GM10248 (cell line): ENCODE measurements at regions not wholly inside any gene's neighbourhood (a gene's known extent, or its start where the extent isn't known, plus 50 kb on each side); places are given as distances from the start of the nearest gene placed in this dataset.
A peak's percentile ranks its signal among the peaks of the same experiment; 100 is the strongest.

Experiments used
- CTCF ChIA-PET: fragments of 300-600 bp; sonication (Branson Sonifier 250); formaldehyde crosslinking; extraction: SDS; loops from one replicate; lab custom pipeline; 2021; ENCODE audit warnings: antibody characterized with exemption; lab: Yijun Ruan, JAX
- POLR2A ChIA-PET: fragments of 350-650 bp; sonication (Branson Sonifier 250); formaldehyde crosslinking; extraction: SDS; loops from one replicate; lab custom pipeline; 2020; ENCODE audit warnings: antibody characterized with exemption; lab: Yijun Ruan, JAX
- DNase-seq: peaks from one replicate; pipeline ENCODE4 v3.0.0; 2012; ENCODE audit errors: extremely low spot score
- TF ChIP-seq, protein P1 (sequence below): IDR thresholded peaks from 2 replicates; pipeline ENCODE4 v1.5.1; 2012; ENCODE audit warnings: mild to moderate bottlenecking, low read depth; ENCODE audit errors: extremely low read depth, missing control alignments, control extremely low read depth

DNA sequence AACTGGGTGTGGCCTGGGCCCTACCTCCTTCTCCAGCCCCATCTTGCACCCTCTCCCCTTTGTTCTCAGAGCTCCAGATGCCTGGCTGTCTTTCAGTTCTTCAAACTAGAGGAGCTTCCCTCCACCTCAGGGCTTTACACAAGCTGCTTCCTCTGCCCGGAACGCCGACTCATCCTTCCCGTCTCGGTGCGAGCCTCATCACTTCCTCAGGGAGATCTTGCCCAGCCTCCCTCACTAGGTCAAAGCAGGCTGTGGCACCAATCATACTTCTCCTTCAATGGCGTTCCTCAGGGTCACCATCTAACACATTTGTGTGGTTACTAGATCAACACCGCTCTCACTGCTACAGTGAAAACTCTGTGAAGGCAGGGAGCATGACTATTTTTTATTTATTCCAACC, 56.2 kb upstream of the ZSWIM6 start:
- POLR2A ChIA-PET, result no interaction called here

GRCh38 chr5:61277190-61277589, 54.9 kb upstream of the ZSWIM6 start:
- CTCF ChIA-PET, result interaction anchor here (1.2 to 2.6 kb wide), 3 partner anchors 14 to 26 kb away, joined by 3 to 6 read pairs (median 4); no protein-coding TSS in a partner anchor
- POLR2A ChIA-PET, result no interaction called here
- DNase-seq, result peak; percentile 35
- TF ChIP-seq, protein P1, sequence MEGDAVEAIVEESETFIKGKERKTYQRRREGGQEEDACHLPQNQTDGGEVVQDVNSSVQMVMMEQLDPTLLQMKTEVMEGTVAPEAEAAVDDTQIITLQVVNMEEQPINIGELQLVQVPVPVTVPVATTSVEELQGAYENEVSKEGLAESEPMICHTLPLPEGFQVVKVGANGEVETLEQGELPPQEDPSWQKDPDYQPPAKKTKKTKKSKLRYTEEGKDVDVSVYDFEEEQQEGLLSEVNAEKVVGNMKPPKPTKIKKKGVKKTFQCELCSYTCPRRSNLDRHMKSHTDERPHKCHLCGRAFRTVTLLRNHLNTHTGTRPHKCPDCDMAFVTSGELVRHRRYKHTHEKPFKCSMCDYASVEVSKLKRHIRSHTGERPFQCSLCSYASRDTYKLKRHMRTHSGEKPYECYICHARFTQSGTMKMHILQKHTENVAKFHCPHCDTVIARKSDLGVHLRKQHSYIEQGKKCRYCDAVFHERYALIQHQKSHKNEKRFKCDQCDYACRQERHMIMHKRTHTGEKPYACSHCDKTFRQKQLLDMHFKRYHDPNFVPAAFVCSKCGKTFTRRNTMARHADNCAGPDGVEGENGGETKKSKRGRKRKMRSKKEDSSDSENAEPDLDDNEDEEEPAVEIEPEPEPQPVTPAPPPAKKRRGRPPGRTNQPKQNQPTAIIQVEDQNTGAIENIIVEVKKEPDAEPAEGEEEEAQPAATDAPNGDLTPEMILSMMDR, result peak; percentile 33

More for the DNA sequence above, 56.2 kb upstream of the ZSWIM6 start:
- CTCF ChIA-PET, result interaction anchor here (1.0 to 2.0 kb wide), 3 partner anchors 12 to 90 kb away, joined by 3 to 8 read pairs (median 4); no protein-coding TSS in a partner anchor
- TF ChIP-seq, protein P1, result no peak
- DNase-seq, result no peak

- TF ChIP-seq, protein P1, result no peak
- ChIA-PET POLR2A (no interaction called here), CTCF (interaction anchor here (1.2 to 2.6 kb wide), 5 partner anchors 13 to 381 kb away, joined by 3 to 6 read pairs (median 4); no protein-coding TSS in a partner anchor)
- DNase-seq, result no peak
Observed at GRCh38 chr5:61277781-61278180, 54.3 kb upstream of the ZSWIM6 start.

GRCh38 chr5:61279725-61280124, 52.3 kb upstream of the ZSWIM6 start:
- ChIA-PET POLR2A (no interaction called here), CTCF (interaction anchor here (1.2 to 2.6 kb wide), 3 partner anchors 16 to 62 kb away, joined by 3 to 6 read pairs (median 5); no protein-coding TSS in a partner anchor)
- no peak for DNase-seq

GRCh38 chr5:61280205-61280604, 51.9 kb upstream of the ZSWIM6 start:
- TF ChIP-seq, protein P1, result no peak
- DNase-seq, result no peak
- POLR2A ChIA-PET, result no interaction called here
- CTCF ChIA-PET, result interaction anchor here (1.6 kb wide), 1 partner anchor 16 kb away, joined by 5 read pairs; no protein-coding TSS in a partner anchor

More at GRCh38 chr5:61279725-61280124, 52.3 kb upstream of the ZSWIM6 start:
- TF ChIP-seq, protein P1, result no peak

DNA sequence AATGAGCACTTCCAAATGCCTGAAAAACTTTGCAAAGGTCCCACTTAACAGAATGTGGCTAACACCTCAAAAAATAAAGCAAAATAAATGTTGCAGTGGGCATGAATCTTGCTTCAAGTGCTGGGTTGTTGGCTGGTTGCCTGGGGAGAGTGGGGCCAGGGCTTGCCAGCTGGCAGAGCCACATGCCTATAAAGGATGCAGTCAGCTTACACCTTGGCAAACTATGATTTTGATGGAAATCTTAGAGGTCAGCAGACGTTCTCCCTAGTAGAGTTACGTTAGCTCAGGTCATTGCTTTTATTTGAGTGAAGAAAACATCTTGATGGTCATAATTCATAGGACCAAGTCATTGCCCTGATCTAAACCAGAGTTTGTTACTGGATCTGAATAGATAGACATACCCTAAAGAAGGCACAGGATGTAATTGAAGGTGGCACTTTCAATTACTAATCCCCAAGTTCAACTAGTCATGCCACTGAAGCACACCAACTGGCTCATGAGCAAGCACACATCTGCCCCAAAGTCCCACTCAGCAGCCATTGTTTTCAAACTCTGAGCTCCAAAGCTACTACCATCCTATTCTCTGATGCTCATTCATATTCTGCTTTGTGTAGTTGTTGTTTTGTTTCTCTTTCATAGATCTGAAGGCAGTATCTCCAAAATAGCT, 51.2 kb upstream of the ZSWIM6 start:
- ChIA-PET CTCF (interaction anchor here (1.6 kb wide), 1 partner anchor 15 kb away, joined by 5 read pairs; no protein-coding TSS in a partner anchor), POLR2A (no interaction called here)
- TF ChIP-seq, protein P1, result no peak
- no peak for DNase-seq
